ENCODE measurements at regions not wholly inside any gene's neighbourhood (a gene's known extent, or its start where the extent isn't known, plus 50 kb on each side); places are given as distances from the start of the nearest gene placed in this dataset.

DNA sequence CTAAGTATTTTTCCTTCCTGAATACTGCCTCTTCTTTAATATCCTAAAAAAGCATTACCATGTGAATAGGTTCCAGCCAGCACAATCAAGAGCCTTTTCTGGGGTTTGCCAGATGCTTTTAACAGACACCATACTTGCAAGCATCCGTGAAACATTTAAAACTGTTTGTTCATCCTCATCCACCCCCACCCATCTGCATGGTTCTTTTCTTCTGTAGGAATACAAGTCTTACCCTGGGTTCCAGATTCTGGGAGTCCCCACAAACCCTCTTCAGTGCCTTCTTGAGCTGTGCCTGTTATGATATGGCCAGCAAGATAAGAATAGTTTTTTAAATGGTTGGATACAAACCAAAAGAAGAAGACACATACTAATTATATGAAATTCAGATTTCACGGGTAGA, 354.9 kb upstream of the PLXNA2 start:
- H3K9me3 ChIP-seq (ENCODE audit: severe bottlenecking): no peaks in the 10 kb centered on the region
- no peak for DNase-seq
- TF ChIP-seq CTCF (IDR thresholded peaks at IDR 0.05; ENCODE audit: low read depth, low read length): no peak
- no peak overlapping the region for H3K4me3 ChIP-seq (ENCODE audit: low read depth, low read length)
- H3K27me3 ChIP-seq (ENCODE audit: insufficient read depth, low read depth, severe bottlenecking): no peaks in the 10 kb centered on the region
- H3K36me3 ChIP-seq: no peaks in the 10 kb centered on the region
- H3K27ac ChIP-seq: no peak overlapping the region

DNA sequence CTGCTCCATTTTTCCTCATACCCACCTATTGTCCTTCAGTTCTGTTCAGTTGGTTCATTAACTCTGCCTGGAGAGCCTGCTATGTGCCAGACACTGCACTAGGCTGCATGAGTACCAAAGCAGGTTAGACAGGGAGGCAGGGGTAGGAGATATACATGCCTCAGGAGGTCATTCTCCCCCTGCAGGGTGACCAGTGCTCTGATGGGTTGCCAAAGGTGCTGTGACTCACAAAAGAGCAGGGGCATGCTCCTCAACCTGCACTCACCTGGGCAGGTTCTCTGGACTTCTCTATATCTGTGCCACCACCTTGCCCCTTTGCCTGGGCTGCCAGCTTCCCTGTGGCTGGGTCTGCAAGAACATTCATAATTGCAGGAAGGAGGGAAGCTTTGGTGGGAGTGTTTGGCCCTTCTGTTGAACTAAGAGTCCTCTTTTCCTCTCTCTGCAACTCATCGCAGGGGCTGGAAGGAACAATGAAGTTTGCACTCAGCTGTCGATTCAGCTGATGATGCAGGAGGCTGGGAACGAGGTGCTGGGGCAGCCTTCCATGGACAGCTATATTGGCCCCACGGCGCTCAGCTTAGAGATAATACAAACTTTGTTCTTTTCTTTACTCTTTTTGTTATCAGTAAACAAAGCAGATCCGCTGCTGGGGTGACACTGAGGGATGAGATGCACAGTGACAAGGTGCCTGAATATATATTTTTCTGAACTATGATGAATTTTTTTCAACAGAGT, 356.4 kb upstream of the PLXNA2 start:
- H3K36me3 ChIP-seq: no peaks in the 10 kb centered on the region
- no peak for DNase-seq
- TF ChIP-seq CTCF (IDR thresholded peaks at IDR 0.05; ENCODE audit: low read depth, low read length): no peak

GRCh38 chr1:208601561-208601960, 357.4 kb upstream of the PLXNA2 start:
- no peak for DNase-seq

More for the DNA sequence above, 356.4 kb upstream of the PLXNA2 start:
- H3K4me3 ChIP-seq (ENCODE audit: low read depth, low read length): no peak overlapping the region
- H3K27me3 ChIP-seq (ENCODE audit: insufficient read depth, low read depth, severe bottlenecking): no peaks in the 10 kb centered on the region
- no peaks in the 10 kb centered on the region for H3K9me3 ChIP-seq (ENCODE audit: severe bottlenecking)
- H3K27ac ChIP-seq: no peak overlapping the region

GRCh38 chr1:208603721-208604120, 359.5 kb upstream of the PLXNA2 start:
- no peak for DNase-seq
- Histone ChIP-seq H3K27me3 (ENCODE audit: insufficient read depth, low read depth, severe bottlenecking) (no peaks in the 10 kb centered on the region), H3K36me3 (no peaks in the 10 kb centered on the region), H3K4me3 (ENCODE audit: low read depth, low read length) (no peak overlapping the region), H3K9me3 (ENCODE audit: severe bottlenecking) (no peaks in the 10 kb centered on the region), H3K27ac (no peak overlapping the region)
- no peak for TF ChIP-seq CTCF (IDR thresholded peaks at IDR 0.05; ENCODE audit: low read depth, low read length)

More at GRCh38 chr1:208601561-208601960, 357.4 kb upstream of the PLXNA2 start:
- Histone ChIP-seq H3K27me3 (ENCODE audit: insufficient read depth, low read depth, severe bottlenecking) (no peaks in the 10 kb centered on the region), H3K9me3 (ENCODE audit: severe bottlenecking) (no peaks in the 10 kb centered on the region), H3K36me3 (no peaks in the 10 kb centered on the region), H3K4me3 (ENCODE audit: low read depth, low read length) (no peak overlapping the region), H3K27ac (no peak overlapping the region)
- no peak for TF ChIP-seq CTCF (IDR thresholded peaks at IDR 0.05; ENCODE audit: low read depth, low read length)

GRCh38 chr1:208604295-208604694, 360.1 kb upstream of the PLXNA2 start:
- no peak for TF ChIP-seq CTCF (IDR thresholded peaks at IDR 0.05; ENCODE audit: low read depth, low read length)
- Histone ChIP-seq H3K27ac (no peak overlapping the region), H3K9me3 (ENCODE audit: severe bottlenecking) (no peaks in the 10 kb centered on the region), H3K4me3 (ENCODE audit: low read depth, low read length) (no peak overlapping the region), H3K27me3 (ENCODE audit: insufficient read depth, low read depth, severe bottlenecking) (no peaks in the 10 kb centered on the region), H3K36me3 (no peaks in the 10 kb centered on the region)
- DNase-seq: no peak

DNA sequence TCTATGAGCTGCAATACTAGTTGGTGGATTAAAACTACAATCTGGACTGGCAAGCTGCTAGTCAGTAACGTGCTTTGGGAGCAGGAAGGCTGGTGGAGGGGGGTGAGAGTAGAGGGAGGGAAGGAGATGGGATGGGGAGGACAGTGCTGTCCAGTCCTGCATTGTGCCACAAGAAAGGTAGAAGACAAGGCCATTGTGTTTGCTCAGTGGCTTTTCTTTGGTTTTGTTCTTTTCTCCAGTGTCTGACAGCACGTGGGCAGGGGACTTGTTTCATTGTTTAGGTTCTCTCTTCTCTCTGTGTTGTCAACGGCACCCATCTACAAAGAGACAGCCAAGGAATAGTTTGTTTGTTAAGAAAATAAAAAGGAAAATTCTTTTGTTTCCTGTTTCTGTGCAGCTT, 362.8 kb upstream of the PLXNA2 start:
- Histone ChIP-seq H3K4me3 (ENCODE audit: low read depth, low read length) (no peak overlapping the region), H3K27ac (no peak overlapping the region), H3K27me3 (ENCODE audit: insufficient read depth, low read depth, severe bottlenecking) (no peaks in the 10 kb centered on the region), H3K36me3 (no peaks in the 10 kb centered on the region), H3K9me3 (ENCODE audit: severe bottlenecking) (no peaks in the 10 kb centered on the region)
- peak; percentile 15 for DNase-seq
- TF ChIP-seq CTCF (IDR thresholded peaks at IDR 0.05; ENCODE audit: low read depth, low read length): no peak

All from WERI-Rb-1 (cell line).